ENCODE measurements at regions not wholly inside any gene's neighbourhood (a gene's known extent, or its start where the extent isn't known, plus 50 kb on each side); places are given as distances from the start of the nearest gene placed in this dataset.
A peak's percentile ranks its signal among the peaks of the same experiment; 100 is the strongest.

DNA sequence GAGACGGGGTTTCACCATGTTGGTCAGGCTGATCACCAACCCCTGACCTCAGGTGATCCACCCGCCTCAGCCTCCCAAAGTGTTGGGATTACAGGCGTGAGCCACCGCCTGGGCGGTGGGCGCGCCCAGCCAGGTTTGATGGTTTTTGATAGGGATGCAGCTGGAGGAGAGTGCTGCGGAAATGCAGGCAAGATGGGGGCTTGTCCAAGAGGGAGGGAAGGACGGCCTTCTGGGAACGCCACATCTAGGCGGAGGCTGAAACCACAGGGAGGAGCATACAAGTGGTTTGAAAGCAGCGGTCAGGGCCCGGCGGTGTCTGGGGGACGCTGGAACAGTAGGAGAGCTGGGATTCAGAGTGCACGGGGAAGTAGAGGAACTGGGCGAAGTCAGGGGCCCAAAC lies 134.6 kb downstream of the VRK1 start:
- DNase-seq (ENCODE audit: low read depth in 3 of 3, low spot score in 1 of 3): no peak

DNA sequence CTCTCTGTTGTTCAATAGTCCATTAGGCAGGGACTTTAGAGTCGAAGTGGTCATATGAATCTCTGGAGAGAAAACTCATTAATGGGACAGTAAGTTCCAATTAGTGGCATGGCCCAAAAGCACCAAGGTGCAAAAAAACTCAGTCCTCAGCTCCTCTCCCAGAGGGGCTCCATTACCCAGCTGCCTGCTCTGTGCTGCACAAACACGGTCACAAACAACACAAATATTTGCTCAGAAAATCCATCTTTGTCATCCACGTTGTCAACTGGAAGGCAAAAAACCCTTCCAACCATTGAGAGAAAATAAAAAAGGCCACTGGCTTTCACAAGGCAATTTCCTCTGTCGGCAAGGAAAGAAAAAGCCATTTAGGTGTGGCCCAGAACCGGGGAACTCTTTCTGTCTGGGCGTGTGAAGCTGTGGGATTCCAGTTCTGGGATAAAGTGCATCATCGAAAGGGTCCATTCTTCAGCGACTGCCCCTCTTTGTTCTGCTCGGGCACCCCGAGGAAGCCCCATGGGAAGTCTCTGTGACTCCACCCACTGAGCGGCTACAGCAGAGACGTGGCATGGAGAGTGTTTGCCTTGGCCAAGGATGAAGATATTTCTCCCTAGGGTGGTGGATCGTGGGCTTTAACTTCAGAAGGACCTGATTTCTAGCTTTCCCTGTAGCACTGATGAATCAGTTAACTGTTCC lies 137.6 kb downstream of the VRK1 start:
- DNase-seq (ENCODE audit: low read depth in 3 of 3, low spot score in 1 of 3): no peak

DNA sequence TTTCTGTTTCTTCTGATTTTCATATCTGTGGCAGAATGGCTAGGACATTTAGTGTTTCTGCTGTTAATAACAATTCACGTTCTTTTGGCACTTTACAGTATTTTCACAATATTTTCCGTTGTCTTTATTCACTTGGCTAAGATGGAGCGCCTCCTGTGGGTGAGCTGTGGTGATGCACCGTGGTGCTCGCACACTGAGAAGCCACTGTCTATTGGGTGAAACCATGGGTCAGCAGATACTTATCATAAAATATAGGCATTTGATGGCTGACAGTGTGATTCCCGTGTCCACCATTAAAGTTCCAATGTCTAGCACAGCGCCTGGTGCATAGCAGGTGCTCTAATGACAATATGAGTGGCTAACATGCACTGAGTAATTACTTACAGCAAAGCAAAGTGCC lies 141.8 kb downstream of the VRK1 start:
- no peak for DNase-seq (ENCODE audit: low read depth in 3 of 3, low spot score in 1 of 3)

DNA sequence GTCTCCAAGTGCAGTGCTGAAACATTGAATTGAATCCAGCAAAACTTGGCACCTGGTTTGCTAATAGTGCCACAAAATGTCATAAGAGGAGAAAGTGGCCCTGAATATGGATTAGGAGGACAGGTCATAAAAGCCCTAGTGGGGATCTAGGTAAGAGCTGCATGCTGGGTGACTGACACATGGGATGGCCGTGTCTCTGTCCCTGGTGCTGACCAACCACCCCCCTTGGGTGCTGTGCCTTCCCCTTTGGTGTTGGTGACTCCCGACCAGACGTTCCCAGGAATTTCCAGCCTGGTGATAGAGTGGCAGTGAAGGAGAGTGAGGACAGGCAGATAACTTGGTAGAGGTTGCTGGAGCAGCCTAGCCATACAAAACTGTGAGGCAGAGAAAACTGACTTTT lies 142.8 kb downstream of the VRK1 start:
- DNase-seq (ENCODE audit: low read depth in 3 of 3, low spot score in 1 of 3): no peak

DNA sequence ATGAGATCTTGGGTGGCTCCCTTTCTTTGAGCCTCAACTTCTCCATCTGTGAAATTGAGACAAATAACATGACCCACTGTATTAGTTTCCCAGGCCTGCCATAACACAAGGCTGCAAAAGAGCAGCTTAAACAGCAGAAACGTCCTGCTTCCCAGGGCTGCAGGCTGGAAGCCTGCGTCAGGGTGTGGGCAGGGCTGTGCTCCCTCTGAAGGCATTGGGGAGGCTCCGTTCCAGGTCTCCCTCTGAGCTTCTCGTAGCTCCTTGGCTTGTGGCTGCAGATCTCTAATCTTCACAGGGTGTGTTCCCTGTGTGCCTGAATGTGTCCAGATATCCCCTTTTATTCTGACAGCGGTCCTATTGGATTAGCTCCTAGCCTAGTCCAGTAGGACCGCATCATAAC lies 147.1 kb downstream of the VRK1 start:
- DNase-seq (ENCODE audit: low read depth in 3 of 3, low spot score in 1 of 3): no peak

DNA sequence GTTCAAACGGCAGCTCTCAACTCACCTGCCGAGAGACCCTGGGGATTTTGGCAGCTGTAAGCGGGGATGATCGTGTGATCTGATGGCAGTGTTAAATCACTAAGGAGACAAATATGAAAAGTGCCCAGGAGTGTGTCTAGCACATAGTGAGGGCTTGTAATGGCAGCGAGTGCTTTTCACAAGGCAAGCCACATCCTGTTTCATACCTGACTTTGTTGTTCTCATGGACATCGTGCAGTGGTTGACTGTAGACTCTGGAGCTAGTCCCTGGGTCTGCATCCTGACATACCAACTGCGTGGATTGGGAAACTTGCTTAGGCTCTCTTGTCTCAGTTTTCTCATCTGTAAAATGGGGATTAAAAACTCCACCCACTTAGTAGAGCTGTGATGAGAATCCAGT lies 148.5 kb downstream of the VRK1 start:
- no peak for DNase-seq (ENCODE audit: low read depth in 3 of 3, low spot score in 1 of 3)

DNA sequence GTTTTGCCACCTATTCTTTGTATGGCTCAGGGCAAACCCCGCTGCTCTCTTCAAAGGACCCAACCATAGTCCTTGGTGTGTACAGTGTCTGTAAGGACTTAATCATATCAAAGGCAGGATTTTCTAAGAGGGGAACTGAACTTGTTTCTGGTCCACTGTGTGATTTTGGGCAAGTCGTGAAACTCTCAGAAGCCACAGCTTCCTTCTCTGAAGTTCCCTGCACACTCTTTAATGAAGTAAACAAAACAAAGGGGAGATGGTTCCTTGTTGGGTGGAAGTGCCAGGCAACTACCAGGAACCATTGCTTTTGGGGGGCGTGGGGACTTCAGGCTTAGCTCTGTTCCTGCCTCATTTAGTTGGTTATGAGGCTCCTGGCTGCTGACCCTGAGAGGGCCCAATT lies 152.4 kb downstream of the VRK1 start:
- no peak for DNase-seq (ENCODE audit: low read depth in 3 of 3, low spot score in 1 of 3)

DNA sequence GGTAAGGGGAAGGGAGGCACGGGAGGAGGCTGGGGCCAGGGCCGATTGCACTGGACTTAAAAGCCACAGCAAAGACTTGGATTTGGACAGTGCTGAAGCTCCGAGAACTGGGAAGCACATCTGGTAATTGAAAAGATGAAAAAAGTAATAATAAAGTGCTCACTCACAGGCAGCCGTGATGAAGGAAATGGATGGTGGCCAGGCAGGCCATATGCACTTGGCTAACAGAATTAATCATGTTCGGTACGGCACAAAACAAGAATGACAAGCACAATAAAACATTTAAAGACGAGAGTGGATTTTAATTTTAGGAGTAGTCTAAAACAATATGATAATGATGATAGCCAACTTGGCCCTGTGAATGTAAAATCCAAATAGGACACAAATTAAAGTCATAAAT lies 154.3 kb downstream of the VRK1 start:
- no peak for DNase-seq (ENCODE audit: low read depth in 3 of 3, low spot score in 1 of 3)

DNA sequence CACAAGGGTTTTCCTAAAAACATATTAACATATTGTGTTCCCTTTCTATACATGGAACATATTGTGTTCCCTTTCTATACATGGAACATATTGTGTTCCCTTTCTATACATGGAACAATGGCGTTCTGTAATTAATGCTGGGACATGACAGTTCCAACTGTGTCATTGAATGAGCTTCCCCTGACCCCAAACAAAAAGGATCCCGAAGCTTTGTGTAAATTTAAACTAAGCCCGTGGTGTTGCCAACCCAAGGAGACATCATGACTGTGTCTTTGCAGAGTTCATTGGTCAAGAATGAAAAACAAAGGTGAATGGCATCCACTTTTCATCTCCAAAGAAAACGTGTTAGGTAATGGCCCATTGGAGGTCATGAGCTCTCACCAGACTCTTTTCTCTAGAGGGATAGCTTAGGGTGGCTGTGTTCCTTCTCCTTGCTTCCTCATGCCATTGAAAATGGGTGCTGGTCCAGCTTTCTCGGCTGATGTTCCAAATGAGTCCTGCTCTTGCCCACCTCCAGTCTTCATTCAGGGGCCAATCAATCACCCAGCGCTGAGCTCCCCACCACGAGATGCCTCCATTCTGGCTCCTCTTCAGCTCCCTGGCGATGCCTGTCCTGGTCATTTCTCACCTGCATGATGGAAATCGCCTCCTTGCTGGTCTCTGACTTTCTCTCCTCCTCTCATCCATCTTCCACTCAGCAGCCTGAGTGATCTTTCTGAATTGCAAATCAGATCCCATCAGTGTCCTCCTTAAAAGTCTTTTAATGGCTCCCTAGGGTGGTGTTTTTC lies 156.1 kb downstream of the VRK1 start:
- DNase-seq (ENCODE audit: low read depth in 3 of 3, low spot score in 1 of 3): no peak

DNA sequence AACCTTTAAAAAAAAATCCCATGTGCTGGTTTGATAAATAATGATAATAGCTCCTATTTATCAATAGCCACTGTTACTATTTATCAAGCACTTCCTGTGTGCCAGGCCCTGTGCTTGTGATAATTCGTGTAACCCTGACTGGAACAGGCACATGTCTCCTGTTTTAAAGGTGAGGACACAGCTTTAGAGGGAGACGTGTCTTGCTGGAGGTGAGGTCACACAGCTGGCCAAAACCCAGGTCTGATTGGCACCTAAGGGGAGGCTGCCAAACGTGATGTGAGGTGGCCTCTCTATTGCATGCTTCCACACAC lies 156.6 kb downstream of the VRK1 start:
- no peak for DNase-seq (ENCODE audit: low read depth in 3 of 3, low spot score in 1 of 3)

DNA sequence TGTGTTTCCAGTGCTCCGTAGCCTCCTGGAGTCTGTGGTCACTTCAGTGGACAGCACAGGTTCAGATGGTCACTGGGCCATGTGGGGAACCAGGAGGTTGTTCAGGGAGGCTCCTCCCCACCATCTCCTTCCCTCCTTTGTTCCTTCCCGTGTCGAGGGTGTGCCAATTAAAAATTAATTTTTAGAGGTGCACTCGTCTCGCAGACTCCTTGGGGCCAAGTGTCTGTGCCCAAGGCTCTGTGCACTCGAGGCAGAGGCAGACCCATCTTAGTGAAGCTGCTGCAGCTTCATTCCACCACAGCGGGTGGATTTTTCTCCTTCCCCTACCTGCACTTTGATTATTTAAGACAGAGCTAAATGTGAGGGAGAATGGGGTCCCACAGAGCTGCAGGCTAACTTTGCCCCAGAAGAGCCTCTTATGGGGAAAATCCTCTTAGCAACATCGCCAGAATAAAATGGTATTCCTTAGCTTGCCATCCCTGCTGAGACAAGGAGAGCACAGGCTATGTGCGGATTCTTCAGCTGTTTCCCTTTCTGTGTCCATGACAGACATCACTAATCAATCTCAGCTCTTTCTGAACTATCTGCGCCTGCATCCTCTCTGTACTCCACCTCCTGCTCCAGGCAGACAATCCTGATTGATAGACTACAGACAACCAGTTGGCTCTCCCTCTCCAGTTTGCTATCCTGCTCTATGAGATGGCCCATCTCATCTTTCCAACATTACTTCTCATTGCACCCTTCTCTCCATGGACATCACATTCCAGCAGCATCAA lies 159.5 kb downstream of the VRK1 start:
- DNase-seq (ENCODE audit: low read depth in 3 of 3, low spot score in 1 of 3): no peak

DNA sequence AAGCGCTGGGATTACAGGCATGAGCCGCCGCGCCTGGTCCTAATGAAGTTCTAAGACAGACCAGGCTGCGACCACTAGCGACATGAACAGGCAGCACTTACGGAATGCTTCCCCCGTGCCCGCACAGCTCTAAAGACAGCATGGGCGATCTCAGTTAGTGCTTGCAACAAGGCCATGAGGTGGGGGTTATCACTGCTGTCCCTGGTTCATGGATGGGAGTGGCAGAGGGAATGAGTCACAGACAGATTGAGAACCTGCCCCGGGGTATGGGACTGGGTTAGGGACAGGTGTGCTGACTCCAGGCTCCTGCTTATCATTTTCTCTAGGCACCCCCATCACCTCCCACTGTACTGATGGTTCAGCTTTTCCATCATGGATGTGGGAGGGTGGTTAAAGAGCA lies 160.9 kb downstream of the VRK1 start:
- DNase-seq (ENCODE audit: low read depth in 3 of 3, low spot score in 1 of 3): no peak

DNA sequence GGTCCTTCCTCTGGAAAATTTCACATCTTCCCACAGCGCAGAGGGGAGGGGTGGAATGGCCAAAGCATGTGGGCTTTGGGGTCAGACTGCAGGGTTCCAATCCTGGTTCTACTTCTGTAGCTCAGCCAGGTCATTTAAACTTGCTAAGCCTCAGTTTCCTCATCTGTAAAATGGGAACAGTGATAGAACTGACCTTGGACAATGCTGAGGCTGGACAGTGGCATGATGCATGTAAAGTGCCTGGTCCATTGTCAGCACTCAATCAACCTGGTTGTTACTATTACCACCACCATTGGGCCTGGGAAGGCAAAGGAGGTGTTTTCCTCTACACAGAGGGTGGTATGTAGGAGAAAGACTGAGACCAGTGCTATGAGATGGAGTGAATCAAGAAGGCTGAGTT lies 162.8 kb downstream of the VRK1 start:
- DNase-seq (ENCODE audit: low read depth in 3 of 3, low spot score in 1 of 3): no peak

DNA sequence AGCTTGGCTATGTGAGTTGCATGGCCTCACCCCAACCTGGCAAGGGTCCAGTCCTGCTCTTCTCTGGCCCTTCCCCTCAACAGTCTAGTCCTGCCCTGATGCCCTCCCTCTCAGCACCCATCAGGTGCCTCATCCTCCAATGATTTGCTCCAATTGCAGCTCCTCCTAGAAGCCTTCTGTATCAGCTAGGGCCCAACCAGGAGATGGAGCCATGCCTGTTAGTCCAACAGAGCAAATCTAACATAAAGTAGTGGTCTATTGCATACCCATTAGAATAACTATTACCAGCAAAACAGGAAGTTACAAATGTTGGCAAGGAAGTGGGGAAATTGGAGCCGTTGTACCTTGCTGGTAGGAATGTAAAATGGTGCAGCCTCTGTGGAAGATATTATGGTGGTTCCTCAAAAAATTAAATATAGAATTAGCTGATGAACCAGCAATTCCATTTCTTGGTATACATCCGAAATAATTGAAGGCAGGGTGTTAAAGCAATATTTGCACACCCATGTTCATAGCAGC lies 163.5 kb downstream of the VRK1 start:
- no peak for DNase-seq (ENCODE audit: low read depth in 3 of 3, low spot score in 1 of 3)

DNA sequence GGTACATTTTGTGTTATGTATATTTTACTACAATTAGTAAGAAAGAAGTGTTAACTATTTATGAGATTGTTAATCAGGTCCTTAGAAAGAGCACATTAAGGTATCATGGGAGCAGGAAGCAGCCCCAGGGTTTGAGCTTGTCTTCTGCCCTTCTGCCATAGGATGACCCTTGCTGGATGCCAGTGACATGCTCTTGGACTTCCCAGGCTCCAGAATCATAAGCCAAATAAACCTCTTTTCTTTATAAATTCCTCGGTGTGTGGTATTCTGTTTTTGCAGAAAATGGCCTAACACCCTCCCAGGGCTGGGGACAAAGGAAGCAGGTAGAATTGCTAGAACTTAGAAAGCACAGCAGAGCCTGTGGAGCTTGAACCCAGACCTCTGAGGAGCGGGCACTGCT lies 164.7 kb downstream of the VRK1 start:
- no peak for DNase-seq (ENCODE audit: low read depth in 3 of 3, low spot score in 1 of 3)

DNA sequence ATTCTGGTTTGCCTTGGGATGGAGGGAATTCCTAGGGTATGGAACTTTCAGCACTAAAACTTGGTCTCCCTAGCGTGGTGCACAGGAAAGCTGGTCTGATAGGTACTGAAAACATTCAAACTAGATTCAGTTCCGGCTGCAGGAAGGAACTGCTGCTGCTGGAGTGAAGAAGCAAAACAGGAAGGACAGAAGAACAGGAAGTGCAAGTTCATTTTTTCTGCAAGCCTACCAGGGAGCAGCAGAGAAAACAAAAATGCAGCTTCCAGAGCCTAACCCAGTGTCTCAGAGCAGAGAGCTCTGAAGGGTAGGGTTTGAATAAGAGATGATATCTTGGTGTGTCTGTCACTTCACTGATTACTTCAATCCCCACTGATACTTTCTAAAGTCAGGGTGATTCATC lies 165.2 kb downstream of the VRK1 start:
- peak in 1 of 3 donors; percentile 4 for DNase-seq (ENCODE audit: low read depth in 3 of 3, low spot score in 1 of 3)

DNA sequence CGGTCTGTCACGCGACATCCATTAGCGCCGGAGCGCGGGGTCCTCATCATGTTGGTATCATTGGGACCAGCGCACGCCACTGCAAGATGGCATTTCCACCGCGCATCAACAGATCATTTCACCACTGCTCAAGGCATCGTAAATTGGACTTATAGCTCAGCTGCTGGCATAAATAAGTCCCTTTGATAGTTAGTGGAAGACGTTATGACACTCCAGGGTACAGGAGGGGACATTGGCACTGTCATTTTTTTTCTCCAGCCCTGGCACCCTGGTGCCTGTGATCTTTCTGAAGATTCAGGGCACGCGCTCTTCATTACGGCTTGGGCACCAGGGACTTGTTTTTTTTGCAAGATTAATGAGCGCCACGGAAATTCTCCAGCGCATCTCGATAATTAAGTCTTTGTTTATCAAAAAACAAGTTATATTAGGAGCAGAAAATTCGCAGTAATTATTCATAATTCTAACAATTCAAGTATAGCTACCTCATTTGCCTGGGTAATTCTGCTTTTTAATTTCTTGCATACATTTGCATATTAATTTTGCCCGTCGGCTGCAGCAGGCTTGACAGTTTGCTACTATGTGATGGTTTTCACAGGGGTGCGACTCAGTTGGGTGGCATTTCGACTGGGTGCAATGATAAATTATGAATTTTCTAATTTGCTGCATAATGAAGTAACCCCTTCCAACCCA lies 167.7 kb downstream of the VRK1 start:
- DNase-seq (ENCODE audit: low read depth in 3 of 3, low spot score in 1 of 3): no peak

DNA sequence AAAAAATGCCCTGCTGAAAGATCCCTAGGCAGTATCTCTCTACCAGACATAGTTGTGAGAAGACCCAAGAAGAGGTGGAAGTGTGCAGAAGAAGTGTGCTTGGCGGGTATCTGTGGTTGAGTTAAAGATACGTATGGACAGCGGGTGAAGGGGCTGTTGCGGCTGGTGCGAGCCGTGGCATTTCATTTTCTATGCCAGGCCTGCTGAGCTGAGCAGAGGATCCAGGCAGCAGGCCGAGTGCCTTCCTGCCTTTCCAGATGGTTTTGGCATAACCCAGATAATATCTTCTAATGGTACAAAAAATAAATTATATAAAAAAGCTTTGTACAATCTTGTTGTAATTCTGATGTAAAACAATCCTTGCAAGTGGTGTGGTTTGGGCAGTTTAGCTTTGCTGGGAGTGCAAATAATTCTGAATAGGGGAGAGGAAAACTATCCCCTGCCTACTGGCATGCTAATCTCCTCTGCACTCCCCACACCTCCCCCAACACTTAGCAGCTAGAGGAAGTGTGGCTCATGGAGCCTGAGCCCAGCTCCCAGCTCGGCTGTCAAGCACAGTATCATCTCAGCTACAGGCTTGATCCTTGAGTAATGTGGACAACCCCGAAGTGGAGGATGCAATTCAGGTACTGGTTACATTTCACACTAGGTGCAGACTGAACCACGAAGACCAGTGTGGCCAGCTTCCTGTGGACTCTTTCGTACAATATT lies 168.9 kb downstream of the VRK1 start:
- no peak for DNase-seq (ENCODE audit: low read depth in 3 of 3, low spot score in 1 of 3)

DNA sequence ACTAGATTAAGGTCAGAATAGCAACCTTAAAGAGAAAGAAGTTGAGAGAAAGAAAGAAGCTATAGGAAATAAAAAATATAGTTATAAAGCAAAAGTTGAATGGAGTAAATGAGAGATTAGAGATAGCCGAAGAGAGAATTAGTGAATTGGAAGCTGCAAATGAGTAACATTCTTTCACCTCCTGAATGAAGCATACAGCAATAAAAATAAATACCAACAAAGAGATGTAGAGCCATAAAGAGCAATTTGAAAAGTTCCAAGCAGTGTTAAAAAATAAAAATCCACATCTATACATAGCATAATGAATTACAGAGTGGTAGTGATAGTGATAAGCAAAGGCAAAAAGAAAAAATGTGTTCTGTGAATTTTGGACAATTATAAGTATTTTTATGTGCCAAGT lies 177.9 kb downstream of the VRK1 start:
- DNase-seq (ENCODE audit: low read depth in 3 of 3, low spot score in 1 of 3): no peak

DNA sequence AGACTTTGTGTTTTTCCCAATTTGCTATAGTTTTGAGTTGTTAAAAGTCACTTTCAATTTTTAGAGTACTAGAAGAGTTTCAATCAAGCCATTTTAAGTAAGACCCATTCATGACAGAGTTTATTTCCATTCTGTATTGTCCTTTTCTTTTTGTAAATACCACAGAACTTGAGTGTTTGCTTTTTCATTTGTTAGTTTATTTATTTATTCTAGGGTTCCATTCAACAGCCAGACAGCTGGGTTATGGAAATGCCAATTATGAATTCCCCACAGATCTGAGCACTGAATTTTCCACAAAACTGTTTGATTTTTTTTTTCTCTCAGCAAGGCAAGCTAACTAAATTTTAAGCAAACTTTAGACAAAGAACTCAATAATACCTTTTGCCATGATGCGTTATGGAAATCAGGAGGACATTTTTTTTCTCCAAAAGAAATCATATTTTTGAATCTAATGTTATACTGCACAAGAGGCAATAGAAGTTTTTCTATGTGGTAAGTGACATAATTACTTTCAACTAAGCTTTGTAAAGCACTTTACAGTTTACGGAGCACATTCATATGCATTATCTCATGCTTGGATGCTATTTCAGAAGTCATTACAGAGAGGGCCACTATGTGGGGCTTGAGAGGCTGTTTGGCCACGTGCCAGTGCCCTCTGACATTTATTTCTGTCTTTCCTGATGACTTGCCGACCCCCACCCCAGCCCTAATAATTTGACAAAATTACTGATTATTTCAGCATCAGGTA lies 181.5 kb downstream of the VRK1 start:
- DNase-seq (ENCODE audit: low read depth in 3 of 3, low spot score in 1 of 3): no peak

Data from stimulated activated CD4-positive, alpha-beta T cell treated with anti-CD3 and anti-CD28 coated beads, TNF-alpha, amount 100 ng/mL, for 1 hour (primary cell).